Panc1 (cell line): ENCODE measurements at regions not wholly inside any gene's neighbourhood (a gene's known extent, or its start where the extent isn't known, plus 50 kb on each side); places are given as distances from the start of the nearest gene placed in this dataset.

Source experiments
- CTCF ChIP-seq: fragments of 450-650 bp; IDR thresholded peaks from 2 replicates; pipeline ENCODE4 v1.5.1; 2017; ENCODE audit warnings: mild to moderate bottlenecking
- POLR2AphosphoS5 ChIP-seq: IDR thresholded peaks from 2 replicates; pipeline ENCODE4 v1.6.1; 2012; ENCODE audit warnings: mild to moderate bottlenecking, low read depth, low read length, moderate library complexity
- TF ChIP-seq, protein P1 (sequence below), 2 experiments: IDR thresholded peaks; 2 replicates each; pipeline ENCODE4 v1.6.1; 2011 to 2012; ENCODE audit warnings: low read depth in 2 of 2, control low read depth in 1 of 2, low read length in 1 of 2, mild to moderate bottlenecking in 1 of 2, moderate library complexity in 1 of 2; ENCODE audit not compliant: insufficient read depth in 1 of 2

DNA sequence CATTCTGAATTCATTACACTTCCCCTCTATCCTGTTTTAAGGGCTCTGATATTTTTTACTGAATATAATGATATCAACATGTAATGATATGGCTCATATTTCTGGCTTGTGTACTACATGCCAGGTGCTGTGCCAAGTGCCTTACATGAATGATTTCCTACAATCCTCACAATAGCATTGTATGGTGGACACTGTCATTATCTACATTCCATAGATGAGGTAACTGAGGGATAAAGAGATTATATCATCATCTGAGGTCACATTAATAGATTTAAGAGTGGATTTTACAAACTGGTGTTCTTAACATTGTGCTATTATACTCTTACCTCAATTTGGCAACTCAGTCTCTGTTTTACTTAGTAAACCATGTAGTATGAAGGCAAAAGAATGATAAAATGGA is 502.0 kb downstream of the LIG4 start:
- TF ChIP-seq POLR2AphosphoS5 (no peak), CTCF (no peak)
- TF ChIP-seq, protein P1, sequence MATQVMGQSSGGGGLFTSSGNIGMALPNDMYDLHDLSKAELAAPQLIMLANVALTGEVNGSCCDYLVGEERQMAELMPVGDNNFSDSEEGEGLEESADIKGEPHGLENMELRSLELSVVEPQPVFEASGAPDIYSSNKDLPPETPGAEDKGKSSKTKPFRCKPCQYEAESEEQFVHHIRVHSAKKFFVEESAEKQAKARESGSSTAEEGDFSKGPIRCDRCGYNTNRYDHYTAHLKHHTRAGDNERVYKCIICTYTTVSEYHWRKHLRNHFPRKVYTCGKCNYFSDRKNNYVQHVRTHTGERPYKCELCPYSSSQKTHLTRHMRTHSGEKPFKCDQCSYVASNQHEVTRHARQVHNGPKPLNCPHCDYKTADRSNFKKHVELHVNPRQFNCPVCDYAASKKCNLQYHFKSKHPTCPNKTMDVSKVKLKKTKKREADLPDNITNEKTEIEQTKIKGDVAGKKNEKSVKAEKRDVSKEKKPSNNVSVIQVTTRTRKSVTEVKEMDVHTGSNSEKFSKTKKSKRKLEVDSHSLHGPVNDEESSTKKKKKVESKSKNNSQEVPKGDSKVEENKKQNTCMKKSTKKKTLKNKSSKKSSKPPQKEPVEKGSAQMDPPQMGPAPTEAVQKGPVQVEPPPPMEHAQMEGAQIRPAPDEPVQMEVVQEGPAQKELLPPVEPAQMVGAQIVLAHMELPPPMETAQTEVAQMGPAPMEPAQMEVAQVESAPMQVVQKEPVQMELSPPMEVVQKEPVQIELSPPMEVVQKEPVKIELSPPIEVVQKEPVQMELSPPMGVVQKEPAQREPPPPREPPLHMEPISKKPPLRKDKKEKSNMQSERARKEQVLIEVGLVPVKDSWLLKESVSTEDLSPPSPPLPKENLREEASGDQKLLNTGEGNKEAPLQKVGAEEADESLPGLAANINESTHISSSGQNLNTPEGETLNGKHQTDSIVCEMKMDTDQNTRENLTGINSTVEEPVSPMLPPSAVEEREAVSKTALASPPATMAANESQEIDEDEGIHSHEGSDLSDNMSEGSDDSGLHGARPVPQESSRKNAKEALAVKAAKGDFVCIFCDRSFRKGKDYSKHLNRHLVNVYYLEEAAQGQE (IDR thresholded peaks at IDR 0.05; ENCODE audit: insufficient read depth in 1 of 2, low read depth in 2 of 2, low read length in 1 of 2), result no peak
